Left lung (tissue), 4 donors: ENCODE measurements at regions not wholly inside any gene's neighbourhood (a gene's known extent, or its start where the extent isn't known, plus 50 kb on each side); places are given as distances from the start of the nearest gene placed in this dataset.

Source experiments
- ATAC-seq: fragments of 200-7000 bp; cut with Tn5 transposase; one replicate; pipeline ENCODE4 v1.9.1; 2020; ENCODE audit warnings: moderate library complexity
- DNase-seq, 4 donors: peaks; one replicate each; pipeline ENCODE4 v3.0.0-alpha.2; 2013 to 2020
- H3K27ac ChIP-seq, 2 donors: fragments of 200-600 bp; sonication (generic) in 1 of 2; one replicate each; pipeline versions ENCODE4 v1.5.0 to v1.8.0; 2020 to 2021
- H3K27me3 ChIP-seq, 2 donors: fragments of 200-600 bp; sonication (generic) in 1 of 2; one replicate each; pipeline versions ENCODE4 v1.5.0 to v1.8.0; 2020 to 2021
- H3K36me3 ChIP-seq, 2 donors: fragments of 200-600 bp; sonication (generic) in 1 of 2; one replicate each; pipeline versions ENCODE4 v1.5.0 to v1.8.0; 2020 to 2021
- H3K4me1 ChIP-seq, 2 donors: fragments of 200-600 bp; one replicate each; pipeline ENCODE4 v1.8.0; 2021
- H3K4me3 ChIP-seq, 2 donors: fragments of 200-600 bp; sonication (generic) in 1 of 2; one replicate each; pipeline versions ENCODE4 v1.5.0 to v1.8.0; 2020 to 2021; ENCODE audit warnings: mild to moderate bottlenecking in 1 of 2
- H3K9me3 ChIP-seq, 2 donors: fragments of 200-600 bp; sonication (generic) in 1 of 2; one replicate each; pipeline versions ENCODE4 v1.5.0 to v1.8.0; 2020 to 2021
- CTCF ChIP-seq, 2 donors: fragments of 200-600 bp; sonication (generic) in 1 of 2; IDR thresholded peaks; one replicate each; pipeline versions ENCODE4 v1.5.0 to v1.8.0; 2021; ENCODE audit warnings: antibody characterized with exemption in 2 of 2
- intact Hi-C, 2 donors: fragments of 100-400 bp; cut with DNase I; formaldehyde crosslinking; loops; one replicate each; pipeline versions ENCODE4 v1.11.2 to v1.14.2; 2022
- donor health status: DM: no; HTN: yes; CAD: no.
- donor health status: DM: no; HTN: no; CAD: no.

GRCh38 chr16:75911896-75912295 lies 185.6 kb upstream of the CPHXL start:
- Histone ChIP-seq H3K4me3 (no peak overlapping the region), H3K4me1 (no peaks in the 10 kb centered on the region), H3K27ac (no peak overlapping the region), H3K27me3 (no peaks in the 10 kb centered on the region), H3K9me3 (no peaks in the 10 kb centered on the region), H3K36me3 (no peaks in the 10 kb centered on the region)
- DNase-seq (no peak), ATAC-seq (no peak)
- intact Hi-C loops: no loop called here
- no peak for TF ChIP-seq CTCF (IDR thresholded peaks at IDR 0.05)

- Histone ChIP-seq H3K27ac (no peak overlapping the region), H3K9me3 (no peaks in the 10 kb centered on the region), H3K36me3 (no peaks in the 10 kb centered on the region), H3K4me1 (no peaks in the 10 kb centered on the region), H3K4me3 (no peak overlapping the region), H3K27me3 (no peaks in the 10 kb centered on the region)
- intact Hi-C loops: no loop called here
- DNase-seq: no peak
- TF ChIP-seq CTCF (IDR thresholded peaks at IDR 0.05): no peak
- ATAC-seq: no peak
Measured at GRCh38 chr16:75913958-75914357, 187.7 kb upstream of the CPHXL start.

DNA sequence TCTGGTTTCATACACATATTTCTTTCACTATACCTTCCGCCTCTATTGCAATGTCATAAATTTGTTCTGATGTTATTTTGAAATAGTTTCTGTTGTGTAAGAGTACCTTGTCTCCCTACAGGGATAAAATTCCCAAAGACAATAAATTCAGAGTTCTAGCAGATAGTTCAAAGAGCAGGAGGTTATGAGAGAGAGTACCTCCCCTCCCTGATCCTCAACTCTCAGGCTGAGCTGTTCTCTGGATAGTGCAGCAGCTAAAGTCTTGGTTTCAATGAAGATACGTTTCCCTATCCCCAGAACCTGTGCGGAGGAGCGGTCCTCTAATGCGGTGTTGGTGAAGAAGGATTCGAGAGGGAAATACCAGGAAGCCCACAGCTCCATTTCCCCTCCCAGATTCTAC lies 190.2 kb upstream of the CPHXL start:
- Histone ChIP-seq H3K9me3 (no peaks in the 10 kb centered on the region), H3K4me1 (no peaks in the 10 kb centered on the region), H3K36me3 (no peaks in the 10 kb centered on the region), H3K4me3 (no peak overlapping the region), H3K27me3 (no peaks in the 10 kb centered on the region), H3K27ac (no peak overlapping the region)
- intact Hi-C loops: no loop called here
- TF ChIP-seq CTCF (IDR thresholded peaks at IDR 0.05): no peak
- DNase-seq (no peak), ATAC-seq (no peak)

DNA sequence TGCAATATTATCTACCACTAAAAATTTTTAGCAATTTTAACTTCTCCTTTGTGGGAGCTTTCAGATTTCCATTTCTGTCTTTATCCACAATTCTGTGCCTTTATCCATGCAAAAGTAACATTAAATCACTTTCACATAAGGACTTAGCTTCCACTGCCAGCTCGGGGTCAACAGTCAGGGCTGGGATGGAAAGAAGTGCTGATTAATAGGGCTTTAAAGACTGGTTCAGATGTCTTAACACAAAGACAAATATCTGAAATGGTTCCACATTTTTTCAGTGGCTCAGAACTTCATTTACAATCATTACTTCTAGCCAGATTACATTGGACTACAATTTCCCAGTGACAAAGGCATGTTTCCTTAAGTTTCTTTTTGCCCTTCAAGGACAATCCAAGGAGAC lies 191.8 kb upstream of the CPHXL start:
- TF ChIP-seq CTCF (IDR thresholded peaks at IDR 0.05): no peak
- intact Hi-C loops: no loop called here
- Histone ChIP-seq H3K4me1 (no peaks in the 10 kb centered on the region), H3K27ac (no peak overlapping the region), H3K9me3 (no peaks in the 10 kb centered on the region), H3K36me3 (no peaks in the 10 kb centered on the region), H3K4me3 (no peak overlapping the region), H3K27me3 (no peaks in the 10 kb centered on the region)
- DNase-seq (no peak), ATAC-seq (no peak)

DNA sequence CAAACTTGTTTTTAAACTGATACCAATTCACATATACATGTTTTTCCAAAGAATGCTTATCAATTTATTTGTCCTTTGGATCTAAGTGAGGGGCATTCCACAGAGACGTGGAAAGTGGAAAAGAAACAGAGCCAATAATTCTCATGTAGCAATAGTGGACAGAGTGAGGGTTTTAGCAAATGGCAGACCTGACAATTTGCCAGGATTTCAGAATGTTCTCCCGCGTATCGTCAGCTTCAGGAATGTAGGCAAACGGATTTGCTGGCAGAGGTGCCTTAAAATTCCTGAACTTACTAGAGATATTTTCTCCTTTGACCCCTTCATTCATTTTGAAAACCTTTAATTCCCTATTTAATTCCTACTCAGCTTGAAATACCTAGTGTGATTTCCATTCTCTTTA lies 193.4 kb upstream of the CPHXL start:
- ATAC-seq: no peak
- Histone ChIP-seq H3K4me3 (no peak overlapping the region), H3K27ac (no peak overlapping the region)

More for the DNA sequence above, 193.4 kb upstream of the CPHXL start:
- Histone ChIP-seq H3K27me3 (no peaks in the 10 kb centered on the region), H3K36me3 (no peaks in the 10 kb centered on the region), H3K9me3 (no peaks in the 10 kb centered on the region), H3K4me1 (no peaks in the 10 kb centered on the region)
- intact Hi-C loops: no loop called here
- DNase-seq: peak in 2 of 4 donors; percentile 17 to 22
- no peak for TF ChIP-seq CTCF (IDR thresholded peaks at IDR 0.05)
